GM23338 (cell line): ENCODE measurements at regions not wholly inside any gene's neighbourhood (a gene's known extent, or its start where the extent isn't known, plus 50 kb on each side); places are given as distances from the start of the nearest gene placed in this dataset.

Source experiments
- ATAC-seq: fragments of 200-7000 bp; cut with Tn5 transposase; 3 replicates; pipeline ENCODE4 v1.9.1; 2020
- DNase-seq: peaks from one replicate; pipeline ENCODE4 v3.0.0-alpha.2; 2015; ENCODE audit warnings: low spot score
- H2AFZ ChIP-seq: fragments of 200-600 bp; sonication (generic); 2 replicates; pipeline ENCODE4 v1.8.0; 2016; ENCODE audit warnings: antibody characterized with exemption, mild to moderate bottlenecking, moderate library complexity
- H3F3A ChIP-seq: fragments of 200-600 bp; sonication (generic); replicated peaks from 2 replicates; pipeline ENCODE4 v1.8.0; 2017; ENCODE audit warnings: antibody characterized with exemption, mixed run types, low read depth
- H3K27ac ChIP-seq: fragments of 200-600 bp; sonication (generic); 2 replicates; pipeline ENCODE4 v1.6.1; 2016; ENCODE audit warnings: low read depth
- H3K27me3 ChIP-seq: fragments of 200-600 bp; sonication (generic); 2 replicates; pipeline ENCODE4 v1.8.0; 2016; ENCODE audit warnings: mild to moderate bottlenecking, mixed run types, moderate library complexity; ENCODE audit not compliant: insufficient read depth
- H3K36me3 ChIP-seq: fragments of 200-600 bp; sonication (generic); 2 replicates; pipeline ENCODE4 v1.8.0; 2016; ENCODE audit warnings: mild to moderate bottlenecking; ENCODE audit not compliant: insufficient read depth
- H3K4me1 ChIP-seq: fragments of 200-600 bp; sonication (generic); 2 replicates; pipeline ENCODE4 v1.8.0; 2016; ENCODE audit warnings: mild to moderate bottlenecking, moderate library complexity; ENCODE audit not compliant: insufficient read depth
- H3K4me2 ChIP-seq: fragments of 200-600 bp; sonication (generic); 2 replicates; pipeline ENCODE4 v1.7.1; 2017; ENCODE audit warnings: mixed run types
- H3K4me3 ChIP-seq: fragments of 200-600 bp; sonication (generic); 2 replicates; pipeline ENCODE4 v1.6.1; 2016; ENCODE audit warnings: mixed run types
- H3K79me2 ChIP-seq: fragments of 200-600 bp; sonication (generic); replicated peaks from 2 replicates; pipeline ENCODE4 v1.8.0; 2017; ENCODE audit warnings: mild to moderate bottlenecking; ENCODE audit not compliant: insufficient read depth
- H3K9me2 ChIP-seq: fragments of 200-600 bp; sonication (generic); 2 replicates; pipeline ENCODE4 v1.8.0; 2017; ENCODE audit not compliant: insufficient read depth
- H4K20me1 ChIP-seq: fragments of 200-600 bp; sonication (generic); replicated peaks from 2 replicates; pipeline ENCODE4 v1.8.0; 2017; ENCODE audit warnings: mild to moderate bottlenecking; ENCODE audit not compliant: insufficient read depth
- H3K27ac Mint-ChIP-seq: 2 replicates; pipeline ENCODE4 v1.8.0; 2020; ENCODE audit warnings: inconsistent platforms, mild to moderate bottlenecking, moderate library complexity, mixed read lengths
- H3K27me3 Mint-ChIP-seq: 3 replicates; pipeline ENCODE4 v1.8.0; 2022; ENCODE audit warnings: low read depth, mild to moderate bottlenecking, moderate library complexity, mixed read lengths, inconsistent platforms; ENCODE audit not compliant: insufficient read depth, poor library complexity
- H3K36me3 Mint-ChIP-seq: 3 replicates; pipeline ENCODE4 v1.8.0; 2021; ENCODE audit warnings: low read depth, mild to moderate bottlenecking, inconsistent platforms, moderate library complexity, mixed read lengths
- H3K4me1 Mint-ChIP-seq: 3 replicates; pipeline ENCODE4 v1.8.0; 2020; ENCODE audit warnings: mild to moderate bottlenecking, inconsistent platforms, mixed read lengths
- H3K4me3 Mint-ChIP-seq: 3 replicates; pipeline ENCODE4 v1.8.0; 2021; ENCODE audit warnings: moderate library complexity, mild to moderate bottlenecking, inconsistent platforms, mixed read lengths
- H3K9me3 Mint-ChIP-seq: 3 replicates; pipeline ENCODE4 v1.8.0; 2020; ENCODE audit warnings: moderate library complexity, mild to moderate bottlenecking, inconsistent platforms, mixed read lengths
- CTCF ChIP-seq, 2 experiments: fragments of 200-600 bp in 1 of 2; sonication (generic) in 1 of 2; conservative IDR thresholded peaks; 2 replicates each; pipeline versions ENCODE4 v1.5.1 to v1.6.1; 2016 to 2017; ENCODE audit warnings: antibody characterized with exemption in 2 of 2, low read depth in 2 of 2, mild to moderate bottlenecking in 2 of 2, moderate library complexity in 1 of 2
- ETS1 ChIP-seq: IDR thresholded peaks from 2 replicates; pipeline ENCODE4 v1.6.1; 2016; ENCODE audit warnings: antibody characterized with exemption
- EZH2 ChIP-seq: fragments of 200-600 bp; sonication (generic); IDR thresholded peaks from one replicate; pipeline ENCODE4 v1.8.0; 2017; ENCODE audit warnings: antibody characterized with exemption, mild to moderate bottlenecking, low read depth; ENCODE audit not compliant: unreplicated experiment
- EZH2phosphoT487 ChIP-seq: fragments of 200-600 bp; sonication (generic); IDR thresholded peaks from one replicate; pipeline ENCODE4 v1.8.1; 2018; ENCODE audit warnings: antibody characterized with exemption; ENCODE audit not compliant: unreplicated experiment
- NANOG ChIP-seq: IDR thresholded peaks from 2 replicates; pipeline ENCODE4 v1.6.1; 2016; ENCODE audit warnings: antibody characterized with exemption, borderline replicate concordance
- POLR2AphosphoS5 ChIP-seq: IDR thresholded peaks from 2 replicates; pipeline ENCODE4 v1.6.1; 2016; ENCODE audit warnings: antibody characterized with exemption, low read depth
- REST ChIP-seq: IDR thresholded peaks from one replicate; pipeline ENCODE4 v1.6.1; 2018; ENCODE audit warnings: antibody characterized with exemption; ENCODE audit not compliant: unreplicated experiment
- ZNF114 ChIP-seq: fragments of 250-450 bp; sonication (Bioruptor Pico); IDR thresholded peaks from 2 replicates; pipeline ENCODE4 v1.5.0; 2020; ENCODE audit warnings: mild to moderate bottlenecking, moderate library complexity
- ZNF462 ChIP-seq: fragments of 250-450 bp; sonication (Bioruptor Pico); IDR thresholded peaks from 2 replicates; pipeline ENCODE4 v1.5.0; 2020; ENCODE audit warnings: mild to moderate bottlenecking, moderate library complexity

- H3K27me3 Mint-ChIP-seq = peaks cover 5% of the 10 kb centered on the region
- ATAC-seq (no peak), DNase-seq (no peak)
- TF ChIP-seq ZNF114 (CRISPR knock-in tag) = no peak
- TF ChIP-seq EZH2 = no peak
- no peak for TF ChIP-seq POLR2AphosphoS5
- peaks cover 14% of the 10 kb centered on the region for H3K4me1 Mint-ChIP-seq
- no peak overlapping the region for H3K27ac ChIP-seq
- no peak overlapping the region for H2AFZ ChIP-seq
- H3F3A ChIP-seq = no peaks in the 10 kb centered on the region
- no peaks in the 10 kb centered on the region for H3K36me3 ChIP-seq
- H3K79me2 ChIP-seq = no peaks in the 10 kb centered on the region
- H3K4me2 ChIP-seq = no peak overlapping the region
- H3K9me2 ChIP-seq = no peaks in the 10 kb centered on the region
- H3K27ac Mint-ChIP-seq = no peak overlapping the region
- H3K36me3 Mint-ChIP-seq = 0 out of 3 replicates have a peak, but pooled peaks cover 4% of the 10 kb centered on the region
- H3K27me3 ChIP-seq = no peaks in the 10 kb centered on the region
- H3K9me3 Mint-ChIP-seq = peaks cover 5% of the 10 kb centered on the region
- no peak overlapping the region for H3K4me3 Mint-ChIP-seq
- H3K4me1 ChIP-seq = peaks cover 5% of the 10 kb centered on the region; the same call in 1 of the 2 replicates
- H3K4me3 ChIP-seq = no peak overlapping the region
- no peaks in the 10 kb centered on the region for H4K20me1 ChIP-seq
Observed at GRCh38 chr4:24411806-24412205, 172.5 kb downstream of the DHX15 start.

GRCh38 chr4:24411299-24411698 lies 173.1 kb downstream of the DHX15 start:
- Histone ChIP-seq H3K36me3 (no peaks in the 10 kb centered on the region), H3K79me2 (no peaks in the 10 kb centered on the region), H3K27me3 (no peaks in the 10 kb centered on the region), H4K20me1 (no peaks in the 10 kb centered on the region), H3K4me3 (no peak overlapping the region), H3K4me2 (no peak overlapping the region), H3K9me2 (no peaks in the 10 kb centered on the region), H3F3A (no peaks in the 10 kb centered on the region), H3K27ac (no peak overlapping the region), H3K4me1 (peaks cover 5% of the 10 kb centered on the region; the same call in 1 of the 2 replicates), H2AFZ (no peak overlapping the region)
- Mint-ChIP-seq H3K27me3 (peaks cover 5% of the 10 kb centered on the region), H3K36me3 (0 out of 3 replicates have a peak, but pooled peaks cover 4% of the 10 kb centered on the region), H3K4me3 (no peak overlapping the region), H3K9me3 (peaks cover 5% of the 10 kb centered on the region), H3K4me1 (peaks cover 14% of the 10 kb centered on the region), H3K27ac (no peak overlapping the region)
- no peak for TF ChIP-seq POLR2AphosphoS5
- TF ChIP-seq REST = no peak
- no peak for TF ChIP-seq EZH2phosphoT487
- no peak for TF ChIP-seq ZNF462
- TF ChIP-seq NANOG = no peak
- no peak for TF ChIP-seq CTCF (conservative IDR thresholded peaks at IDR 0.05; ENCODE audit: low read depth in 2 of 2)
- TF ChIP-seq EZH2 = no peak
- TF ChIP-seq ETS1 = no peak
- DNase-seq (no peak), ATAC-seq (no peak)
